Fibroblast of mammary gland (primary cell): ENCODE measurements at regions not wholly inside any gene's neighbourhood (a gene's known extent, or its start where the extent isn't known, plus 50 kb on each side); places are given as distances from the start of the nearest gene placed in this dataset.

Source experiments
- DNase-seq: peaks from one replicate; pipeline ENCODE4 v3.0.0-alpha.2; 2010; ENCODE audit warnings: low read depth
- H3K4me3 ChIP-seq: 2 replicates; pipeline ENCODE4 v1.5.1; 2011; ENCODE audit warnings: low read depth, mild to moderate bottlenecking, low read length, moderate library complexity; ENCODE audit not compliant: control insufficient read depth
- CTCF ChIP-seq: conservative IDR thresholded peaks from 2 replicates; pipeline ENCODE4 v1.5.1; 2011; ENCODE audit warnings: low read depth, low read length, inconsistent platforms; ENCODE audit not compliant: control insufficient read depth, insufficient read depth

DNA sequence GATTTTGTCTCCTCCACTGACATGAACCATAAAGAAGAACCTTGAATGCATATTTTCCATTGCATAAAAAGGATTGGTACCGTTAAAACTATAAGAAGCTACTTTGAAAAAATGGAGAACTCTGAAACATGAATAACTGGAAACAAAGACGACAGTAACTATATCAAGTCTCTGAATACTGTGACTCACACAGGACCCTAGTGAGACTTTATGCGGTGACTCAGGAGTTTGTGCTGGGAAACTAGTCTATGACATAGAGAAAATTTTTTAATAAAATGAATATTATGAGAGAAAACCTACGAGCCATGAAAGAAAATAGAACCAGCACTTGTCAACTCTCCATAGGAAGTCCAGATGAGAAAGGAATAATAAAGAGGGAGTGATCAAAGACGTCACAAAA is 339.9 kb upstream of the ADARB2 start:
- no peak overlapping the region for H3K4me3 ChIP-seq
- no peak for TF ChIP-seq CTCF
- no peak for DNase-seq

GRCh38 chr10:2076528-2076927 is 339.2 kb upstream of the ADARB2 start:
- no peak for DNase-seq
- no peak overlapping the region for H3K4me3 ChIP-seq
- no peak for TF ChIP-seq CTCF

DNA sequence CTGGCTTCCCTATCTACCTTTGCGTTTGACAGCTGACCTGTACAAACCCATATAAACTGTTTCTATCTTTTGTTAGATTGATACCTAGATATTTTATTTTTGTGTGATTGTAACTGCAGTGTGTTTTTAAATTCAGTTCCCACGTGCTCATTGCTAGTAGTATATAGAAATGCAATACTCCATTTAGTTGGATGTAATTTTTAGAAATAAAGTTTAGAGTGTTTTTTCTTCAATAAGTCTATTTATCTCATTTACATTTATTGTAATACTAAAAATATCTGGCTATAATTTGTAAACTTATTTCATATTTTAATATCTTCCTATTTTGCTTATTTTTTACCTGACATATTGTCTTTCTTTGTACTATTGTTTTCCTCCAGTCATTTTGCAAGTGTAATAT is 329.7 kb upstream of the ADARB2 start:
- DNase-seq: no peak
- no peak for TF ChIP-seq CTCF
- no peak overlapping the region for H3K4me3 ChIP-seq

GRCh38 chr10:2054728-2055127 is 317.4 kb upstream of the ADARB2 start:
- H3K4me3 ChIP-seq: no peak overlapping the region
- no peak for TF ChIP-seq CTCF
- DNase-seq: no peak

- DNase-seq: no peak
- TF ChIP-seq CTCF: no peak
- no peak overlapping the region for H3K4me3 ChIP-seq
Measured at GRCh38 chr10:2053805-2054204, 316.5 kb upstream of the ADARB2 start.

- DNase-seq: no peak
- H3K4me3 ChIP-seq: no peak overlapping the region
- no peak for TF ChIP-seq CTCF
Measured at GRCh38 chr10:2051108-2051507, 313.8 kb upstream of the ADARB2 start.

DNA sequence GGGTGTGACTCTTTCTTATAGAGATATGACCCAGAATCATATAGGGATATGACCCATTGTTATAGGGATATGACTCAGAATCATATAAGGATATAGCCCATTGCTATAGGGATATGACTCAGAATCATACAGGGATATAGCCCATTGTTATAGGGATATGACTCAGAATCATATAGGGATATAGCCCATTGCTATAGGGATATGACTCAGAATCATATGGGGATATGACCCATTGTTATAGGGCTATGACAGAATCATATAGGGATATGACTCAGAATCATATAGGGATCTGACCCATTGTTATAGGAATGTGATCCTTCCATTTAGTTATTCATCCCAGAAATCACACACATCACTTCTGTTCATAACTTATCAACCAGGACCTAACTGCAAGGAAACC is 312.2 kb upstream of the ADARB2 start:
- DNase-seq: no peak
- H3K4me3 ChIP-seq: no peak overlapping the region
- no peak for TF ChIP-seq CTCF
